ENCODE measurements at regions not wholly inside any gene's neighbourhood (a gene's known extent, or its start where the extent isn't known, plus 50 kb on each side); places are given as distances from the start of the nearest gene placed in this dataset.
A peak's percentile ranks its signal among the peaks of the same experiment; 100 is the strongest.

GRCh38 chr6:167678102-167679101, 148.3 kb upstream of the AFDN start (continued):
- TF ChIP-seq SMAD9 (CRISPR knock-in tag; IDR thresholded peaks at IDR 0.05) = no peak
- TF ChIP-seq HHEX (CRISPR knock-in tag; IDR thresholded peaks at IDR 0.05) = no peak
- peak; percentile 21 for TF ChIP-seq NR2C2 (CRISPR knock-in tag; IDR thresholded peaks at IDR 0.05; ENCODE audit: borderline replicate concordance)
- no peak for TF ChIP-seq KDM5A (IDR thresholded peaks at IDR 0.05; ENCODE audit: borderline replicate concordance, low read length)
- TF ChIP-seq MIER3 (CRISPR knock-in tag; IDR thresholded peaks at IDR 0.05; ENCODE audit: borderline replicate concordance) = peak; percentile 30; the same call in 1 of the 2 replicates
- no peak for TF ChIP-seq RARG (CRISPR knock-in tag; IDR thresholded peaks at IDR 0.05; ENCODE audit: low read depth)
- TF ChIP-seq MBNL3 (CRISPR knock-in tag; conservative IDR thresholded peaks at IDR 0.05) = no peak
- TF ChIP-seq ZNF563 (CRISPR knock-in tag; IDR thresholded peaks at IDR 0.05) = no peak
- TF ChIP-seq ZNF772 (CRISPR knock-in tag; IDR thresholded peaks at IDR 0.05) = no peak
- peak; percentile 67; the same call in 1 of the 2 replicates for TF ChIP-seq NFKBIZ (CRISPR knock-in tag; IDR thresholded peaks at IDR 0.05)
- no peak for TF ChIP-seq SETDB1 (CRISPR knock-in tag; IDR thresholded peaks at IDR 0.05; ENCODE audit: borderline replicate concordance)
- TF ChIP-seq ZNF839 (CRISPR knock-in tag; IDR thresholded peaks at IDR 0.05; ENCODE audit: borderline replicate concordance) = no peak
- no peak for TF ChIP-seq CEBPB (IDR thresholded peaks at IDR 0.05; ENCODE audit: borderline replicate concordance, low read depth, low read length)
- TF ChIP-seq ZNF547 (CRISPR knock-in tag; IDR thresholded peaks at IDR 0.05) = 0 out of 2 replicates have a peak, but pooled peaks have one; percentile 63
- no peak for TF ChIP-seq NFIC (IDR thresholded peaks at IDR 0.05; ENCODE audit: low read length)
- no peak for TF ChIP-seq ZNF180 (CRISPR knock-in tag; IDR thresholded peaks at IDR 0.05; ENCODE audit: borderline replicate concordance, low read depth)
- TF ChIP-seq ZMYM3 (CRISPR knock-in tag; IDR thresholded peaks at IDR 0.05) = no peak
- TF ChIP-seq SUZ12 (IDR thresholded peaks at IDR 0.05; ENCODE audit: low read depth, low read length) = no peak
- peak; percentile 15; the same call in 1 of the 2 replicates for TF ChIP-seq KDM5B (CRISPR knock-in tag; IDR thresholded peaks at IDR 0.05; ENCODE audit: borderline replicate concordance)
- TF ChIP-seq SAP130 (CRISPR knock-in tag; IDR thresholded peaks at IDR 0.05; ENCODE audit: low read depth) = peak; percentile 52
- TF ChIP-seq MXI1 (IDR thresholded peaks at IDR 0.05; ENCODE audit: borderline replicate concordance, low read depth, low read length) = no peak
- TF ChIP-seq, protein P1, sequence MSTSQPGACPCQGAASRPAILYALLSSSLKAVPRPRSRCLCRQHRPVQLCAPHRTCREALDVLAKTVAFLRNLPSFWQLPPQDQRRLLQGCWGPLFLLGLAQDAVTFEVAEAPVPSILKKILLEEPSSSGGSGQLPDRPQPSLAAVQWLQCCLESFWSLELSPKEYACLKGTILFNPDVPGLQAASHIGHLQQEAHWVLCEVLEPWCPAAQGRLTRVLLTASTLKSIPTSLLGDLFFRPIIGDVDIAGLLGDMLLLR (CRISPR knock-in tag; IDR thresholded peaks at IDR 0.05) = no peak
- TF ChIP-seq GZF1 (CRISPR knock-in tag; IDR thresholded peaks at IDR 0.05) = no peak
- TF ChIP-seq HNRNPL (IDR thresholded peaks at IDR 0.05; ENCODE audit: low read depth, low read length) = 0 out of 2 replicates have a peak, but pooled peaks have one; percentile 14
- peak; percentile 38; the same call in 1 of the 2 replicates for TF ChIP-seq POLR2AphosphoS5 (IDR thresholded peaks at IDR 0.05; ENCODE audit: low read depth, low read length)
- no peak for TF ChIP-seq ZNF737 (CRISPR knock-in tag; IDR thresholded peaks at IDR 0.05; ENCODE audit: borderline replicate concordance)
- TF ChIP-seq ZNF761 (CRISPR knock-in tag; conservative IDR thresholded peaks at IDR 0.05) = no peak
- no peak for TF ChIP-seq ZFP36L2 (CRISPR knock-in tag; IDR thresholded peaks at IDR 0.05)
- TF ChIP-seq ZNF614 (CRISPR knock-in tag; IDR thresholded peaks at IDR 0.05; ENCODE audit: borderline replicate concordance) = 0 out of 2 replicates have a peak, but pooled peaks have one; percentile 13
- TF ChIP-seq HMGA1 (CRISPR knock-in tag; conservative IDR thresholded peaks at IDR 0.05) = no peak
- TF ChIP-seq MEIS2 (CRISPR knock-in tag; IDR thresholded peaks at IDR 0.05) = 0 out of 2 replicates have a peak, but pooled peaks have one; percentile 6
